EL (cell line): ENCODE measurements at regions not wholly inside any gene's neighbourhood (a gene's known extent, or its start where the extent isn't known, plus 50 kb on each side); places are given as distances from the start of the nearest gene placed in this dataset.

ENCODE experiments used
- DNase-seq: peaks from one replicate; pipeline ENCODE4 v3.0.0-alpha.2; 2016

DNA sequence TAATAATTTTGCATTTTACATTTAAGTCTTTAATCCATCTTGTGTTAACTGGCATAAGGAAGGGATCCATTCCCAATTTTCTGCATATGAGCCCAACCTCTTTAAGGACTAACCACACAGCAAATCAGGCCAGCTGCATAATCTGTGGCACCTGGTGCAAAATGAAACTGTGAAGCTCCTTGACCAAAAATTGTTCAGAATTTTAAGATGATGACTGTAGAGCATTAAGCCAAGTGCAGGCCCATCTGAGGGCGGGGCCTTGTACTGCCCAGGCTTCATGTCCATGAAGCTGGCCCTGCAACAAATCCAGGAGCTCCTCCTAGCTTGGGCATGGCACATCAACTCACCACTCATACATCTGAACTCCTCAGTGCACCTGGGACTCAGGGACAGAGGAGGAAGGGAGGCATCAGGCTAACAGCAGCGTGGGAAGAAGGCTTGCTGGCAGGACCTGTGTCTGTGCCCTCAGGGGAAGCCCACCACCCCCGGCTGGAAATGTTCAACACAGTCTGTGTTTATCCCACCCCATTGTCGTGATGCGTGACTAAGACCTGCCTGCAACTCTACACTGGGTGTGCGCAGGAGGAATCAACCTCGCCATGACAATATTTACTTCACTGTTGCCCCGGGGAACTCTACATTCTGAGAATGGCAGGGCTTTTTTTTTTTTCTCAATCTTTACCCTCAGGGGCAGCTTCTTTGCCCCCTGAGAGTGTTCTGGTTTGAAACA lies 128.9 kb upstream of the SIX2 start:
- no peak for DNase-seq

DNA sequence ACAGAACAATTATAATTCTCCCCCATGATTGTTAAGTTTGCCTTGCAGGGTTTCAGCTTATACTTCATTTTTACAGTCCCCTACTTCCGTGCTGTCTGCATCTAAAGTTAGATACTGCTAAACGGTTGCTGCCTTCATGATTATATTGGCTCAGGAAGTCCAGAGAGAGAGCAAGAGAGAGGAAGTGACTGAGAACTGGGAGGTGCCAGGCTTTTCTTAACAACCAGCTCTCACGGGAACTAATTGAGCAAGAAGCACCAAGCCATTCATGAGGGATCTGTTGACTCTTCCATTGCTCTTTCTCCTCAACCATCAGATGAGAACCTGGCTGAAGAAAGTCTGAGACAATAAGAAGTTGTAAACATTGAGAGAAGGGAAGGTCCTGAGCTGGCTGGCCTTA lies 125.5 kb upstream of the SIX2 start:
- DNase-seq: no peak

DNA sequence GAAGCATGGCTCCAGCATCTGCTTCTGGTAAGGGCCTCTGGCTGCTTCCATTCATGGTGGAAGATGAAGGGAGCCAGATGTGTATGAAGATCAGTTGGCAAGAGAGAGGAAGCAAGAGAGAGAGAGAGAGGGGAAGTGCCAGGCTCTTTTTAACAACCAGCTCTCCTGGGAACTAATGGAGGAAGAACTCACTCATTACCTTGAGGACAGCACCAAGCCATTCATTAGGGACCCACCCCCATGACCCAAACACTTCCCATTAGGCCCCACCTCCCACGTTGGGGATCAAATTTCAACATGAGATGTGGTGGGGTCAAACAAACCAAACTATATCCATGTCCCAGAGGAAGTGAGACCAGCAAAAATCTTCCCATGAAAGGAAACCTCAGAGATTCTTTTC lies 124.8 kb upstream of the SIX2 start:
- no peak for DNase-seq

DNA sequence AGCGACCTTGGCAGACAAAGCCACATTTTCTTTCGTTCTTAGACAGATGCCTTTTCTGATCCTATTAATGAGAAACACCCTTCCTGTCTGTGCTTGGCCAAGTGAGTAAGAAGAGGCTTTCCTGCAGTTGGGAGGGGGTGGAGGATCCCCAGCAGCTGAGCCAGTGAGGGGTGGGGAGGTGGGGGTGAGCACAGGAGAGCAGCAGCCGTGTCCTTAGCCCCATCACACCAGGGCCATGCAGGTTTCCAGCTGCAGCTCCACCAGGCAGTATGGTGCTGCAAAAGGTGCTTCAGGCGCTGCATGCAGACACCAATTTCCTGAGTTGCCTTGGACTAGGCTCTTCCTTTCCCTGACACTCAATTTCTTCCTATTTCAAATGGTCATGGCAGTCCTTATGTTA lies 123.3 kb upstream of the SIX2 start:
- no peak for DNase-seq

DNA sequence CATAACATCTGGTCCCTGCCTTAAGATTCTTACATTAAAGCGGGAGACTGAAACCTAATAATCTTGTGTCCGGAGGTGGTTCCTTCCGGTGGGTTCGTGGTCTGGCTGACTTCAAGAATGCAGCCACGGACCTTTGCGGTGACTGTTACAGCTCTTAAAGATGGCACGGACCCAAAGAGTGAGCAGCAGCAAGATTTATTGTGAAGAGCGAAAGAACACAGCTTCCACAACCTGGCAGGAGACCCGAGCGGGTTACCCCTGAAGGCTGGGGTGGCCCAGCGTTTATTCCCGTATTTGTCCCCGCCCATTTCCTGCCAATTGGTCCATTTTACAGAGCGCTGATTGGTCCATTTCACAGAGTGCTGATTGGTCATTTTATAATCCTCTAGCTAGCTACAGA lies 122.3 kb upstream of the SIX2 start:
- no peak for DNase-seq

DNA sequence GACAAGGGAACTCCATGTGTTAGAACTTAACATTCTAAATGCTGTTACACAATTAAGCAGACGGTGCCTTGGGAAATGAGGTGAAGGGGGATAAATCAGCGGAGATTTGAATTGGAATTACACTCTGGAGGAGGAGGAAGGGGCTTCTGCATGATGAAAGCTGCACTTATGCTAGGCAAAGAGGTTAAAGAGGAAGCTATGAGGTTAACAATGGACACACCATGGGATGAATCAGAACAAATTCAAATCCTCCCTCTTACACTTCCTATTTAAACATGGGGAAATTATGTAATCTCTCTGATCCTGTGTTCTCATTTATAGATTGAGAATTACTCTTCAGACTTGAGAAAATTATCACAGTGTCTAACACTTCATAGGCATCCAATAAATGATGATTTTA lies 121.5 kb upstream of the SIX2 start:
- DNase-seq: no peak

DNA sequence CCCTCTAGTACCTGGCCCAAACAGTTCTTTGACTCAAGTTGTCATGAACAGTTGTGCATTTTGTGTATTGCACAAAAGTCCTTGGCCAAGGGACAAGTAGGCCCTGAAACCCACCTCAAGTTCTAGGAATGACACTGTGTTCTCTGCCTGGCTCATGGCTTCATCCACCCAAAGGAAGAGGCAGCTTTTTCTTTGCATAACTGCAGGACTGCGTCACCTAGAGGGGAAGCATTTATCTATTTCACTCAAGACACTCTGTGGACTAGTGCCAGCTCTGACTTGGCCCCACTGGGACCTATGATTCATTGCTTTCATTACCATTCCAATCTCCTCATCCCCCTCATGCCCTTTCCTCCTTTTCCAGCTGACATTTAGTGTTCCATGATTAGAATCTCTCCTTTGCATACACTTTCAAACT lies 119.3 kb upstream of the SIX2 start:
- DNase-seq: peak; percentile 99

DNA sequence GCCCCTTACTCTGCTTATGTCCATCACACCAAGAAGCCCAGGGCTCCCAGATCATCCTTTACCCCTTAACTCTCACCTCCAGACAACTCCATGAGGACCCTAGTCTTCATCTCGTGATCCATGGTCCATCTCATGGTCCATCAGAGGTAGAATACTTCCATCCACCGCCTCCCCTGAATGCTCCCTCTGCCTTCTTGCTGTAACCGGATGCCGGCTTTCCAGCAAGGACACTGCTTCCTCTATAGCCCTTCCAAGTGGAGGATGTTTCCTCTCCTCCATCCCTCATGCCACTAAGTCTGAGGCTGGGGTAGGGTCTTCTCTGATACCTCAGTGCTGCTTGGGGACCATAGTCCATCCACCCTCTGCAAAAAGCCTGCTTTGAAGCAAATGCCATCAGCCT lies 118.6 kb upstream of the SIX2 start:
- DNase-seq: no peak

DNA sequence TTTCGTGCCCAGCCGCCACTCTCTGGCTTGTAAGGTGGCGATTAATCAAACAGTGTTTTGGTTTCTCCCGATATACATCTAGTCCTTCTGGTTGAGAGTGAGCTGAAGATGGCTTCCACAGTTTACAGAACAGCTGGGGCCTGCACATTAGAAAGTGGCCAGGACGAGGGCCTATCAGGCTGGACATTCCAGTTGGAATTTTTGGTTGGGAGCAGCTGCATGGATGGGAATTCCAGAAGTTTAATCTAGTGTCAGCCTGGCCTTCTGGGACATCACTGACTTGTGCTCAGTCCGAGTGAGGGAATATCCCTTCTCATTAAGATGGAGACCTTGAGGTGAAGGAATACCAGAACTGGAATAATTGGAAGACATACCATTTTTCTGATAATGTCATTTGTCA lies 118.1 kb upstream of the SIX2 start:
- no peak for DNase-seq

DNA sequence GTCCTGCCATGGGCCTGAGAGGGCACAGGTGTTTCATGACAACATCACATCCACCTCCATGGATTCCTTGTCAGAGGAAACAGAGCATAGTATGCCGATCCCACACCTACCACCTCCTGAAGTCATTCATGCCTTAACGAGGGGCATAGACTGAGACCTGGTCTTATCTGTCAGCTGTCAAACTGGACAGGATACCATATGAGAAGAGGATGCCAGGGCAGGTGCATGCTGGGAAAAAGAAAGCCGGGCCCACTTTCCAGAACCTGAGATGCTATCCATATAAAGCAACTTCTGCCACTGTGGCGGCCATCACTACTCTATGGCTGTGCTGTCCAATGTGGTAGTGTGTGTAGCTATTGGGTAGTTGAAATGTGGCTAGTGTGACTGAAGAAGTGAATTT lies 116.0 kb upstream of the SIX2 start:
- no peak for DNase-seq

DNA sequence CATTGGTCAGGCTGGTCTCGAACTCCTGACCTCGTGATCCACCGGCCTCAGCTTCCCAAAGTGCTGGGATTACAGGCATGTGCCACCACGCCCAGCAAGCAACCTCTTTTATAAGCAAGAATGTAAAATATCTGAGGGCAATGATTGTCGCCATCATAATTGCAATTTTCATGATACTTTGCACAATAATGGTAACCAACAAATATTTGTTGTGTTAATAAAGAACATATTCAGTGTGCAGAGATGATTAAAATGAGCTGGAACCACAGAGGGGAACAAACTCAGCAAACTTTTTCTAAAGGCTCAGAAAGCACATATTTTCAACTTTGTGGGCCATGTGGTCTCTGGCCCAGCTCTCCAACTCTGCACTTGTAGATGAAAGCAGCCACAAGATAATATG lies 115.2 kb upstream of the SIX2 start:
- DNase-seq: no peak

DNA sequence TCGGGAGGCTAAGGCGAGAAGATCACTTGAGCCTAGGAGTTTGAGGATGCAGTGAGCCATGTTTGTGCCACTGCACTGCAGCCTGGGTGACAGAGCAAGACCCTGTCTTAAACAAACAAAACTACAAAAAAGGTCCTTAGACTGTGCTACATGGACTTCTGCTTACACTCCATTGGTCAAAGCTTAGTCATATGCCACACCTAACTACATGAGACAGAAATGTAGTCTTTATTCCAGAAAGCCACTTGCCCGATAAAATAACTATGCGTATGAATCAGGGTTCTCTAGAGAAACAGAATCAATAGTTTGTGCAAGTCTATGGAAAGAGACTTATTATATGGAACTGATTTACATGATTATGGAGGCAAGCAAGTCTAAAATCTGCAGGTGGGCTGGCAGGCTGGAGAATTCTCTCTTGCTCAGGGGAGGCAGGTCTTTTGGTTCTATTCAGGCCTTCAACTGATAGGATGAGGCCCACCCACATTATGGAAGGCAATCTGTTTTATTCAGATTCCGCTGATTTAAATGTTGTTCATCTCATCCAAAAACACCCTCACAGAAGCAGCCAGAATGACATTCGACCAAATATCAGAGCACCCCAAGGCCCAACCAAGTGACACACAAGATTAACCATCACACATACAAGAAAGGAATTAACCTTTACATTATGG lies 114.4 kb upstream of the SIX2 start:
- DNase-seq: no peak

DNA sequence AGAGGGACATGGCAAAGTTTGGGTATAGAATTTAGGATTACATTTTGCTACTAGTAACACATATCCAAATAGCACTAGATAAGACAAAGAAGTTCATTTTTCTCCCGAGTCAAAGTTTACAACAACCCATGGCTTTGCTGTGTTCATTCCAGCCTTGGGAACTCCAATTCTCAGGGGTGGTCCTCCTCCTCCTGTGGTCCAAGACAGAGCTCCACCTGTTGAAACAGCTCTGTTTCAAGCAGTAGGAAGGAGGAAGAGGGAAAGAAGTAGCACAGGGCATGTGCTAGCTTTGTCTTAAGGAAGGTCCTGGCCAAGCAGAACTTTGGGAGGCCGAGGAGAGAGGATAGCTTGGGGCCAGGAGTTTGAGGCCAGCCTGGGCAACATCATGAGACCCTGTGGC lies 113.8 kb upstream of the SIX2 start:
- DNase-seq: no peak

DNA sequence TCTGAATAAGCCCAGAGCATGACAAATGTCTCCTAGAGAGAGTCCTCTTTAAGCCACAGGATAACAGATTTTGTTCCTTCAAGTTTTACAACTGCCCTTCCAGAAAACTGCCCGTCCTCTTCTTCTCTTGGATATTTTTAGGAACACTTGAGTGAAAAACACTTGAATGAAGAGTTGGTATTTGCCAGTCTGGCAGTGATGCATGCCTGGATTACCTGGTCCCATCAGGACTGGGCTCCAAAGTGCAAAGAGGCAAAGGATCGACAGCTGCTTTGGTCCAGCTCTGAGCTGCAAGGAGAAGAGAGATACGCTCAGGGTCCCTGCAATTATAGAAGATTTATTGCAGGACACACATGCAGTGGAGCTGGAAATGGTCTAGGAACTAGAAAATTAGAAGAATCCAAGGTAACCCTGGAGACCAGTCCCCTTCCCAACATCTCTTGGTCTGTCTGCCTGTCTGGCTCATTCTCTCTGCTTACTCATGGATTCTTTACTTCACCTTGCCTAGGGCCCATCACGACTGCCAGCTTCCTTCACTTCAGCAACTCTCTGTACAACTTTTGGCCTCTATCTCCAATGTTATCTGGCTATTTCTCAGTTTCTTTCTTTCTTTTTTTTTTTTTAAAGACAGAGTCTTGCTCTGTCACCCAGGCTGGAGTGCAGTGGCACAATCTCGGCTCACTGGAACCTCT lies 112.1 kb upstream of the SIX2 start:
- no peak for DNase-seq

DNA sequence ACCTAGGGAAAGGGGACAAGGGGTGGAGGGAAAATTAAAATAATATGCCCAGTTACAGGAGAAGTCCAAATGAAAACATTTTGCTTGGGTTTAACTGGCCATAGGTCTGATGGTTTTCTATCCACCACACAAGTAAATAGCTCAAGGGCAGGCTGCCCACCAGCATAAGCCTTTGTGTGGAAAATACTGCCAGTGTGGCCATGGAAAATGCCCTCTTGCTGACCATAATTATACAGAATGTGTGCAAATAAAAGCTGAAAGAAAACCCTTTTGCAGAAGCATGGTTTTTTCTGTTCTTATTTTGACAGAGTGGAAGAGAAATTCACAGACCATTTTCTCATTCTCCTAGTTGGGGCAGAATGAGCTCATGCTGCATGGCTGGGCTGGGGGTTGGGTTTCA lies 111.3 kb upstream of the SIX2 start:
- DNase-seq: no peak

DNA sequence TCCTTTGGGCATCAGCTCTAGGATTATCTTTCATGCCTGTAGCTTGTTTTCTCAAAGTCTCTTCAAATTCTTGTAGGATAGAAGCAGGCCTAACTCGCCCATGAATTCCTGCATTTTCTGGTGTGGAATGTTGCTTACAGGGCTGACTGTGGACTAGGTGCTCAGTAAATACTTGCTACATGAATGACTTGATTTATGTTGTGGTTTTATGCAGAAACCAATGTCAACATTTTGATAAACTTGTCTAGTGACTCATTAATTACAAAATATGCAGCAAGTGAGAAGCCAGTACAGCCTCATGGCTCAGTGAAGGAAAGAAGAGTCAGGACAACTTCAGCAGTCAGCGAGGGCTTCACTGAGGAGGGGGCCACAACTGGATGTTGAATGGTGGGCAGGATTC lies 110.6 kb upstream of the SIX2 start:
- peak; percentile 93 for DNase-seq

DNA sequence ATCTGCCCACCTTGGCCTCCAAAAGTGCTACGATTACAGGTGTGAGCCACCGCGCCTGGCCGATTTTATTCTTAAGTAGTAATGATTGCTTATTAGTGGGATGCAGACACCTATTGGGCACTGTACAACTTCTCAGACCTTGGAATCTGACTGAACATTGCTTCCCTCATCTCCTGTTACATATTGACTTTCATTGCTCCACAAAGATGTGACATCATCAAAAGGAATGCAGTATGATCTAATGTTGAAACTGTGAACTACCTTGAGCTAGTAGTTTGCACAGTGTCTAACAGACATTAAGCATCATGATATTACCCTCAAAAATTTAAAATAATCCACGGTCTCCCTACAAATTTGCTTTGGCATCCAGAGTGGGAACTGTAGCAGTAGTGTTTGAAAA lies 109.8 kb upstream of the SIX2 start:
- peak; percentile 78 for DNase-seq

DNA sequence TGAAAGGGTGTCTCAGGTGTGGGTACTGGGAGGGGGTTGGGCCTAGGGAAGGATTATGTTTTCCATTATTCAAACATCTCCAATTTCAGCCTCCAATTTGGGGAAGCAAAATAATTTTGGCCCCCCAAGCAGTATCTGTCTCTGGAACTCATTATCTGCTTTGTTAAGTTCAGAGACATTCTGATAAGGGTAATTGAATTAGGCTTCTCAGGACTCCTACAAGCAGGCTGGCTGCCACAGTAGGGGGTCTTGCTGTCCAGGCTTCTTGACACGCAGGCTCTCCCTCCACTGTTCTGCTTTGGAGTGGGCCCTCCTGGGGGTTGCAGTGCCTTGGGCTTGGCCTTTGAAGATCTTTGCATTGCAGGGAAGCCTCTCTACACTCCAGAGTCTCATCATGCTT lies 108.1 kb upstream of the SIX2 start:
- DNase-seq: no peak

DNA sequence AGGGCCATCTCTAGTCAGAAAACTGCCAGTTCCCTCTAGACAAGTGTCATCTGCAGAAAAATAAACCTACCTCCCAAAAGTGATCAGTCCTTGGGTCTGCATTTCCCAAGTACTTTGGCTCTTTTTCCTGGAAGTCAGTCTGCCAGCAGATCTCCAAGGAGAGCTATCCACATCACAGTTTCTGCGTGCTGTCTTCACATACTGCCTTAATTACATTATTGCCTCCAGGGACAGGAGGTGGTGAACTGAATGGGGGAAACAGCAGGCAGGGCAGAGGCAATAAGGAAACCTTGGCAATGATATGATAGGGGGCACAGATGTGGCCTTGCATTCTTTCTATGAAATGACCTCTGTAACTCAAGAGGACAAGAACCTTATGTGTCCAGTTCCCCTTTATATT lies 105.9 kb upstream of the SIX2 start:
- no peak for DNase-seq

DNA sequence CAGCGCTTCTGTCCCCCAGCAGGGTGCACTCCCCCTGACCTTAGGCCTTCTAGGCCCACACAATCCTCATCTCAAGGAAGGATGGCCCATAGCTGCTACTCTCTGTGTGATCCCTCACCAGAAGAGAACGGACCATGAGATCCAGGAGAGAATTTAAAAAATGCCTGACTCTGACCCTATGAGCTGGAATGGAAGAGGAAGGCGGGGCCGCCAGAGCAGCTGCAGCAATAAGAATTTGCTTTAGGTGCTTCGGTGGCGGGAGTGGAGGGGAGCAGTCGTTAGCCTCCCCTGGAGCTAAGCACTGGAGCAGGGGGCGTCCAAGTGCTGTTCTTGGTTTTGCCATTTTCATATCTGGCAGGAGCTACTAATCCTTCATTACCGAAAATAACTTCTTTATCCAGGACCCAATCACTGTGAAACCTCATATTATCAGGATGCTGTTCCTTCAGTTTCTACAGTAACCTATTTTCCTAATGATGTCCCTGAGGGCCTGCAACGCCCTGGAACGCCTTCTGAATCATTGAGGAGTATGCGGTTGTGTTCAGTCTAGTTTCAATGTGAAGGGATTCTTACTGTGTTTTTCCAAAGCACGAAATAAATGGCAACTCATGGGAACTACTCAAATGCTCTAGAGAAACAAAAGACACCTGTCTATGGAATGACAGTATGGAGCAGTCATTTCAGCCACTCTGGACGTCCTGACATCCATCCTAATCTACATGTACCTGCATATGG lies 105.1 kb upstream of the SIX2 start:
- DNase-seq: no peak

DNA sequence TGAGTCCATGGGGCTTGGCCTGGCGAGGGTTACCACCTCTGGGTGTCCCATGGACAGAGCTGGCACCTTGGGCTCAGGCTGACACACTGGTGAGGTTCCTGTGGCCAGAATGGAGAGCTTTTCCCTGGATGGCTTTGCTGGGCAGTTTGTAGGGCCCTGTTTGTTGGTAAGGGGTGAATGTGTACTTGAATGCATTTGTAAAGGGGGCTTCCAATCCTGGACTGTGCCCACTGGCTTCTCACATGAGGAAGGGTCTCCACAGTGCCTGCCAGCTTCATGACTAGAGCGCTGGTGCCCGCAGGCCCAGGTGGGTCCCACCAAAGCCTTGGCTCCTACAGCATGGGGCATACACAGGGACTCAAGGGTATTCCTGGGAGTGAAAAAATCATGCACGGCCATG lies 103.5 kb upstream of the SIX2 start:
- no peak for DNase-seq

DNA sequence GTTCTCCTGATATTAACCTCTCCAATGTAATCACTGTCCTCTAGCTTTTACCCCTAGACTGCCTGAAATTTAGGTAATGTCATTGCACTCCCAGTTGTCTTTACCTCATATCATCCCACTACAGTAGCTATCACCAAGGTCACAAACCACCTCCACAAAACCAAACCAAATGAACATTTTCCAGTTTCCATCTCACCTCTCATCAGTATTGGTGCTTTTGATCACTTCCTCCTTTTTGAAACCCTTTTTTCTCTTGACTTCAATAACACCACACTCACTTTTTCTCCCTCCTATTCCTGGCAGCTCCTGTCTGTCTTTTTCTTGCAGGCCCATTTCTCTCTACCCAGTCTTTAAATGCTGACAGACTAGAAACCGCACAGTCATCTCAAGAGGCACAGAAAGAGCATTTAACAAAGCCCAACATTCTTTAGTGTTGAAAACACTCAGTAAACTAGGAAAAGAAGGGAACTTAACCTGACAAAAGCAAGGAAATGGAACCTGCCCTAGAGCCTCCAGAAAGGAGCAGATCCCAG lies 95.9 kb upstream of the SIX2 start:
- DNase-seq: no peak

DNA sequence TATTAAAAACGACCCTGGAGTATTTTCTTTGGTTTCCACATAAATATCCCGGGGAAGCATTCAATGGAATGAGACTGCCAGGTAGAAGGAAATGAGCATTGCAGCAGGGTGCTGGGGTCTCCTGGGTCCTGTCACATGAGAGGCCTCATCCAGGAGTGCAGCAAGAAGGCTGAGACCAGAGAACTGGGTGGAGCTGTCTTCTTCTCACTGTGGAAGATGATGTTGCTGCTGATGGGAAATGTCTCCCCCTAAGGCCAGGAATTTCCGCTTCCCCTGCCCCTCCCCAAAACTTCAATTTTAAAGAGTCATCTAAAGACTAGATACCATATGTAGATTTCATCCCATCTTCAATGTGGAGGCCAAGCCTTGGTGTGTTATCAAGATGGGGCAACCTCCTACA lies 95.2 kb upstream of the SIX2 start:
- DNase-seq: no peak
